GM21528 (cell line): ENCODE measurements at regions not wholly inside any gene's neighbourhood (a gene's known extent, or its start where the extent isn't known, plus 50 kb on each side); places are given as distances from the start of the nearest gene placed in this dataset.

Source experiments
- ATAC-seq: cut with Tn5 transposase; IDR thresholded peaks from one replicate; pipeline ENCODE4 v1.9.1; 2021; ENCODE audit warnings: mild to moderate bottlenecking, moderate library complexity; ENCODE audit not compliant: unreplicated experiment, low FRiP score

DNA sequence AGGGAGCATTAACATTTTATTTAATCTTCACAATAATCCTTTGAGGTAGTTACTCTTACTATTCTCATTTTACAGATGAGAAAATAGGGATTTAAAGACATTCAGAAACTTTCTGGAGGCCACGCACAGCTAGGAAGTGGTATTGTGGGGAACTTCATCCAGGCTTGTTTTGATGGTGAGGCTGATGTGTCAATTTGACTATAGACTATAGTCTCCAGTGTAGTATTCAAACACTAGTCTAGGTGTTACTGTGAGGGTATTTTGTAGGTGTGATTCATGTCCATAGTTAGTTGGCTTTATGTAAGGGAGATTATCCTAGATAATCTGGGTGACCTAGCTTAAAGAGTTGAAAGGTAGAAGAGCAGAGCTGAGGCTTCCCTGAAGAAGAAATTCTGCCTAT is 54.1 kb upstream of the ELL2 start:
- no peak for ATAC-seq

DNA sequence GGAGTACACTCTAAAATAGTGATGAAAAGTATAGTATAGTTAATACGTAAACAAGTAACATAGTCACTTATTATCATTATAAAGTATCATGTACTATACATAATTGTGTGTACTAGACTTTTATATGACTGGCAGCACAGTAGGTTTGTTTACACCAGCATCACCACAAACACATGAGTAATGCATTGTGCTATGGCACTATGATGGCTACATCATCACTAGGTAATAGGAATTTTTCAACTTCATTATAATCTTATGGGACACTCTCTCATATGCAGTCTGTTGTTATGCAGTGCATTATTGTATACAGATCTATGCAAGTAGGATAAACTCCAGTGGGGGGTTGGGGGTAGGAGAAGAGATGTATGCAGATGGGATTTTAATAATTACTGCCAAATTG is 52.7 kb upstream of the ELL2 start:
- no peak for ATAC-seq

DNA sequence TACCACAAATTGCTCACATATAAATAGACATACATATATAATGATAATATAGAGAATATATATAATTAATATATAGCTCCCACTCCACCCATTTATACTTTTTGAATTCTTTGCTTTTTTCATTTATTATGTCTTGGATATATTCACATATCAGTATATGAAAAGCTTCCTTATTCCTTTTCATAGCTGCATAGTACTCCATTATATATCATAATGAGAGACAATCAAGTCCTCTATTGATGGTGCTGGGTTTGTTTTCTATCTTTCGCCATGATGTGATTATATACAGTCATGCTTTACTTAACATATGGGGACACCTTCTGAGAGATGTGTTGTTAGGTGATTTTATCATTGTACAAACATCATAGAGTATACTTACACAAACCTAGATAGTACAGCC is 51.6 kb upstream of the ELL2 start:
- no peak for ATAC-seq

DNA sequence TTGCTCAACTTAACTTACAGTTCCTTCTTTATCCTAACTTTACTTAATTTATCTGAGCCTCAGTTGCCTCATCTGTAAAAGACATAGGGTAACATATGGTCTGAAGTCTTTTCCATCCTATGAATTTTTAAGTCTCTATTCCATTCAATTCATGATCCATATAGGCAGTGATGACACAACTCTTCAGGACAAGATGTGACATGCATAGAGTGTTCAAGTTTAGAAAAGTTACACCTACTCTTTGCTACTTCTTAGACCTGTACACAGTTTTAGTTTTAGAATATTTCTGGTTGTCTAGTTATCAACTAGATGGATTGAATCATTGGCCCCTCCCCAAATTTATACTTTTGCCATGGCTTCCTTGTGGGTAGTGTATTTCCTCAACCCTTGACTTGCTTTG is 50.7 kb upstream of the ELL2 start:
- ATAC-seq = no peak
